Stimulated activated CD8-positive, alpha-beta memory T cell treated with anti-CD3 and anti-CD28 coated beads, Interleukin-2, amount 100 ng/mL, for 1 hour (primary cell): ENCODE measurements at regions not wholly inside any gene's neighbourhood (a gene's known extent, or its start where the extent isn't known, plus 50 kb on each side); places are given as distances from the start of the nearest gene placed in this dataset.
"Not testable (repeated sequence)": the region's sequence is repeated elsewhere in the genome, so short reads cannot be mapped to it uniquely, and the experiment has no call there.

Experiments used
- DNase-seq, 2 donors: peaks; one replicate each; pipeline ENCODE4 v3.0.0-alpha.2; 2020; ENCODE audit warnings: low read depth in 2 of 2

DNA sequence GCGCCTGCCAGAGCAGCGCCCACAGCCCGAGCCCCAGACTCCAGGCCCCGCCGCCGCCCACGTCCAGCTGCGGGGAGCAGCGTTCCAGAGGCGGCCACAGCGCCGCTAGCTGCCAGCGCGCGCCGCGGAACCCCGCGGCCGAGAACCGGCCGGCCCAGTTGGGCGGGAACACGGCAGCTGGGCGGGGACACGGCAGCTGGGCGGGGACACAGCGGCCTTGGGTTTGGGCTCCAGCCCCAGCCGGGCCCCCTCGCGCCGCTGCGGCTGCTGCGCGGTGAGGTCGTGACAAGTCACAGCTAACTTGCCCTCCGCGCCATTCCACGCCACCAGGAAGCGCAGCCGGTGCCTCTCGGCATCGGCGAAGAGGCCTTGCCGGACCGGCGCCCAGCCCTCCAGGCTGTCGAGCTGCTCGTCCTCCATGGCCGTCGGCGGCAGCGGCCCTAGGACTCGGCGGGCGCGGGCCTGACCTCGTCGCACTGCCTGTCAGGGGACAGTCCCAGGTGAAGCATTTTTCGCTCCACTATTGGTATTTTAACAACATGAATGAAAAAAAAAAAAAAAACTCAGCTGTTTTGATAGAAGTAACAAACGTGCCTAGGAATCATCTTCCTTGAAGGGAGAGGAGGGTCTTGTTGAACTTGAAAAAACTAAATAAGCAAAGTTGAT, 56.6 kb upstream of the GOLGA8N start:
- peak; percentile 0 to 2 for DNase-seq

DNA sequence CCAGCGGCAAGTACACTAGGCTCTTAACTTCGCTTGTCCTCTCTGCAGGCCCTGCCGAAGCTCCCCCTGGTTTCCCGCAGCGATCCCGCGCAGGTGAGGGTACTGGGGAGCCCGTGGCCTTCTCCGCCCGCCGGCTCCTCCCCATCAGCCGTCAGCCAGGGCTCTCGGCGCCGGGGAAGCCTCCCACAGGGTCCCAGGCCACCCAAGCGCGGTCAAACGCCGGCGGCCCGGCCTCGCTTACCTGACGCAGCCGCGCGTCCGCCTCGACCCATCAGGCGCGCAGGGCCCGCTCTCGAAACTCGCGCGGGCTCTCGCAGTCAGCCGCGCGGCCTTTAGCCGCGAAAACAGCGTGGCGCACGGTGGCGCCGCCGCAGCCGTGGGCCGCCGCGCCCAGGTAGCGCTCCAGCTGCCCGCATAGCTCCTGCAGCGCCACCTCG, 57.2 kb upstream of the GOLGA8N start:
- not testable (repeated sequence) for DNase-seq

- not testable (repeated sequence) for DNase-seq
Measured at GRCh38 chr15:32535150-32535898, 57.9 kb upstream of the GOLGA8N start.

GRCh38 chr15:32522900-32523299, 67.5 kb upstream of the GOLGA8O start:
- not testable (repeated sequence) for DNase-seq

GRCh38 chr15:32522421-32522820, 67.0 kb upstream of the GOLGA8O start:
- not testable (repeated sequence) for DNase-seq

DNA sequence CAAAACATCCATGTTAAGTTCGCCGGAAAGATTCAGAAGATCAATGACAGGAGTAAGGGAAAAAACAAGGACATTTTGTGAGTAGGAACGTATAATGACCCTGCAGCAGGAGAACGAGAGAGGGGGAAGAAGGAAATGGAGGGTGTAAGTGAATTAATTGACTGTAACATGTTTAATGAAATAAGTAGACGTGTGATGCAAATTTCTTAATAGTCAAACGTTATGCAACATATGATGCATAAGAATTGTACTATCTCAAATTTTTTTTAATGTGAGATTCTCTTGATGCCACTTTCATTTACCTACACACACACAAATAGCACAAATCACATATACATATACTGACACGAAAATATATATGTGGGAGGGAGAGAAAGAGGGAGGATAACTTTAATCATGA, 63.5 kb upstream of the GOLGA8O start:
- DNase-seq: not testable (repeated sequence)

- not testable (repeated sequence) for DNase-seq
Measured at GRCh38 chr15:32518013-32518412, 62.6 kb upstream of the GOLGA8O start.

DNA sequence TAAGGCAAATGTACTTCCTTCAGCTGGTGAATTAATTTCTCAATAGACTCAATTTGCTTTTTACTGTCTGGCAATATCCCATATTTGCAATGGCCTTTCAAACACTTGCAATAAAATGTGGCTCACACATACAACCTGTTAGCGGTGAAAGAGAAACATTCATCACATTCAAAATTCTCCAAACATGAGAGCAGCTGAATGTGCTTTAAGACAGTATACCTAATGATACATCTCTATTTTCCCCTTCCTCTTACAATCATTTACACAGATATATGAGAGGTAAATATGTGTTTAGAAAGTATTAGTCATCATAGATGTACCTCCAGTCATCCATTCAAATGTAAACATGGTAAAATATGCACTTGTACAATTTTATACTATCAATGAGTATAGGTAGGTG, 61.5 kb upstream of the GOLGA8O start:
- not testable (repeated sequence) for DNase-seq

DNA sequence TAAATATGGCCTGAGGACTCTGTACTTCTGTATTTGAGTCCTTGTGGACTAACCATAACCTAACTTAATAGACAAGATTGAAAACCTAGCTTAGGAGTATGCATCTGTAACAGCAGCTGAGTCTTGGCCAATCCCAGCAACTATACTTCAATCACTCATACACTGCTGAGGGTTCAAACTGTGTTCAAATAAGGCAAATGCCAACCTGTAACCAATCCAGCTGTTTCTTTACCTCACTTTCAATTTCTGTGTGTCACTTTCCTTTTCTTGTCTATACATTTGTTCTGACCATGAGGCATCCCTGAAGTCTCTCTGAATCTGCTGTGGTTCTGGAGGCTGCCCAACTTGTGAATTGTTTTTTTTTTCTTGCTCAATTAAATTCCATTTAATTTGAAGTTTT, 57.9 kb upstream of the GOLGA8O start:
- not testable (repeated sequence) for DNase-seq

GRCh38 chr15:32510027-32510426, 54.6 kb upstream of the GOLGA8O start:
- DNase-seq: not testable (repeated sequence)

- DNase-seq: not testable (repeated sequence)
Measured at GRCh38 chr15:32508081-32508480, 52.6 kb upstream of the GOLGA8O start.

DNA sequence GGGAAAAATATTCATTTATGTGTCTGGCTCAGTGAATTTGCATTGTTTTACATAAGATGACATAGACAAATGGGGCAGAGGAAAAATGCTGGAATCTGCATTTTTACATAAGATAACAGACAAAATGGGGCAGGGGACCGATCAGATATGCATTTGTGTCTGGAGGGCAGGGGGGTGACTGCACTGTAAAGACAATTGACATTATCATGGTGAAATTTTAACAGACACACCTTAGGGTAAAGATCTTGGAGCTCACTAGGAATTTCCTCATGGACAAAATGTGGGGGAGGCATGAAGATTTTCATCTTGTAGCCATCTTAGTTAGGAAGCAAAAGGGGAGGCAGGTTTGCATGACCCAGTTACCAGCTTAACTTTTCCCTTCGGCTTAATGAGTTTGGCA, 51.4 kb upstream of the GOLGA8O start:
- not testable (repeated sequence) for DNase-seq

DNA sequence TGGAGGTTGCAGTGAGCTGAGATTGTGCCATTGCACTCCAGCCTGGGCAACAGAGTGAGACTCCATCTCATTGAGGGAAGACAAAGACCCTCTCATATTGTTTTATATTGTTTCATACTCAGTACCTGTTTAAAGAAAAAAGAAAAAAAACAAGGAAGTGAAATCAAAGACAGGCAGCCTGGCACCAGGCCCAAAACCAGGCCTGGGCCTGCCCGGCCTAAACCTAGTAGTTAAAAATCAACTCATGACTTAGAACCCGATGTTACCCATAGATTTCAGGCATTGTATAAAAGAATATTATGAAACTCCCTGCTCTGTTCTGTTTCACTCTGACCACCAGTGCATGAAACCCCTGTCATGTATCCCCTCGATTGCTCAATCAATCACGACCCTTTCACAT, 50.2 kb upstream of the GOLGA8O start:
- DNase-seq: not testable (repeated sequence)
